ENCODE measurements at regions not wholly inside any gene's neighbourhood (a gene's known extent, or its start where the extent isn't known, plus 50 kb on each side); places are given as distances from the start of the nearest gene placed in this dataset.

DNA sequence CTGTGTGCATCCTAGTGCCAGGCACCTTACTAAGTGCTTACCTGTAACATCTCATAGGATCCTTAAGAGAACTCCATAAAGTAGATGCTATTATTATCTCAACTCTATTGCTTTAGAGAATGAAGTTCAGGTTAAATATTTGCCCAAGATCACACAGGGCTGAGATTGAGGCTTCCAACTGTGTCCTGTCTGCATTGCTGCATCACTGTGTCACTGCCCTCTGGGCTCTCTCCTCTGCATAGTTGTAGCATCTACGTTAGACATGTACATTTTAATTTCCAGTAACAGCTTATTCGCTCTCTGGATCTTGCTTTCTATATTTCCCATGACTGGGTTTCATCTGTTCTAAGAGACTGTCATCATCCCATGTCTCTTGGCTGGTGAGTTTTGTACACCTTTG, 63.6 kb upstream of the FZD8 start:
- TF ChIP-seq, protein P1, sequence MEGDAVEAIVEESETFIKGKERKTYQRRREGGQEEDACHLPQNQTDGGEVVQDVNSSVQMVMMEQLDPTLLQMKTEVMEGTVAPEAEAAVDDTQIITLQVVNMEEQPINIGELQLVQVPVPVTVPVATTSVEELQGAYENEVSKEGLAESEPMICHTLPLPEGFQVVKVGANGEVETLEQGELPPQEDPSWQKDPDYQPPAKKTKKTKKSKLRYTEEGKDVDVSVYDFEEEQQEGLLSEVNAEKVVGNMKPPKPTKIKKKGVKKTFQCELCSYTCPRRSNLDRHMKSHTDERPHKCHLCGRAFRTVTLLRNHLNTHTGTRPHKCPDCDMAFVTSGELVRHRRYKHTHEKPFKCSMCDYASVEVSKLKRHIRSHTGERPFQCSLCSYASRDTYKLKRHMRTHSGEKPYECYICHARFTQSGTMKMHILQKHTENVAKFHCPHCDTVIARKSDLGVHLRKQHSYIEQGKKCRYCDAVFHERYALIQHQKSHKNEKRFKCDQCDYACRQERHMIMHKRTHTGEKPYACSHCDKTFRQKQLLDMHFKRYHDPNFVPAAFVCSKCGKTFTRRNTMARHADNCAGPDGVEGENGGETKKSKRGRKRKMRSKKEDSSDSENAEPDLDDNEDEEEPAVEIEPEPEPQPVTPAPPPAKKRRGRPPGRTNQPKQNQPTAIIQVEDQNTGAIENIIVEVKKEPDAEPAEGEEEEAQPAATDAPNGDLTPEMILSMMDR (conservative IDR thresholded peaks at IDR 0.05) = no peak
- TF ChIP-seq EZH2 (IDR thresholded peaks at IDR 0.05; ENCODE audit: low read depth) = no peak
